GM12878 (cell line): ENCODE measurements at regions not wholly inside any gene's neighbourhood (a gene's known extent, or its start where the extent isn't known, plus 50 kb on each side); places are given as distances from the start of the nearest gene placed in this dataset.
A peak's percentile ranks its signal among the peaks of the same experiment; 100 is the strongest.

ENCODE experiments used
- ATAC-seq: fragments of 200-7000 bp; cut with Tn5 transposase; 3 replicates; pipeline ENCODE4 v1.9.1; 2020; ENCODE audit warnings: mild to moderate bottlenecking, moderate library complexity
- BruUV-seq: library from RNA; stranded (reverse); fragments of 400-500 nt; replicated peaks from 2 replicates; lab custom pipeline; 2021; lab: Mats Ljungman, UMichigan
- CTCF ChIA-PET: fragments of 300-600 bp; sonication (Branson Sonifier 250); formaldehyde crosslinking; extraction: SDS; loops from one replicate; lab custom pipeline; 2021; ENCODE audit warnings: inconsistent platforms; lab: Yijun Ruan, JAX
- POLR2A ChIA-PET: fragments of 350-600 bp; formaldehyde crosslinking; extraction: SDS; loops from one replicate; lab custom pipeline; 2021; ENCODE audit warnings: inconsistent platforms; lab: Charles Lee
- RAD21 ChIA-PET: fragments of 300-600 bp; sonication (Branson Sonifier 250); formaldehyde crosslinking; loops from one replicate; lab custom pipeline; 2023; ENCODE audit warnings: antibody characterized with exemption; ENCODE audit not compliant: unreplicated experiment; lab: Charles Lee
- SMC1A ChIA-PET: fragments of 300-600 bp; sonication (Branson Sonifier 250); formaldehyde crosslinking; loops from one replicate; lab custom pipeline; 2023; ENCODE audit not compliant: unreplicated experiment, uncharacterized antibody; lab: Charles Lee
- DNase-seq: peaks from one replicate; pipeline ENCODE4 v3.0.0-alpha.2; 2011; ENCODE audit warnings: low read depth, low spot score
- FAIRE-seq: peaks from 3 replicates; lab custom pipeline; 2011; peaks lifted over from hg19 to GRCh38; lab: Jason Lieb, UNC
- H2AFZ ChIP-seq: 2 replicates; pipeline ENCODE4 v1.6.0; 2011; ENCODE audit warnings: low read depth, low read length, control low read depth; ENCODE audit not compliant: control insufficient read depth
- H3K27ac ChIP-seq: 2 replicates; pipeline ENCODE4 v1.5.1; 2011; ENCODE audit warnings: control low read depth; ENCODE audit not compliant: control insufficient read depth, insufficient read depth
- H3K27me3 ChIP-seq, 2 experiments: replicated peaks in 1 of 2; 2 replicates each; pipeline versions ENCODE4 v1.6.0 to v1.6.1; 2011; ENCODE audit warnings: low read length in 1 of 2; ENCODE audit not compliant: control insufficient read depth in 2 of 2, insufficient read depth in 2 of 2
- H3K36me3 ChIP-seq, 2 experiments: 2 replicates each; pipeline ENCODE4 v1.5.1; 2011; ENCODE audit warnings: low read length in 1 of 2; ENCODE audit not compliant: control insufficient read depth in 2 of 2, insufficient read depth in 2 of 2
- H3K4me1 ChIP-seq: 2 replicates; pipeline ENCODE4 v1.6.1; 2011; ENCODE audit warnings: mild to moderate bottlenecking, low read length, moderate library complexity, mixed read lengths; ENCODE audit not compliant: control insufficient read depth, insufficient read depth
- H3K4me2 ChIP-seq: 2 replicates; pipeline ENCODE4 v1.6.0; 2011; ENCODE audit warnings: control low read depth; ENCODE audit not compliant: control insufficient read depth, insufficient read depth
- H3K4me3 ChIP-seq: fragments of 200-600 bp; sonication (generic); 2 replicates; pipeline ENCODE4 v1.5.1; 2016
- H3K79me2 ChIP-seq: 2 replicates; pipeline ENCODE4 v1.6.0; 2011; ENCODE audit warnings: low read length; ENCODE audit not compliant: control insufficient read depth, insufficient read depth
- H3K9ac ChIP-seq: 2 replicates; pipeline ENCODE4 v1.8.0; 2011; ENCODE audit warnings: low read length, control low read depth, mixed read lengths; ENCODE audit not compliant: control insufficient read depth, insufficient read depth
- H3K9me3 ChIP-seq: replicated peaks from 3 replicates; pipeline ENCODE4 v1.5.1; 2011; ENCODE audit warnings: mild to moderate bottlenecking, low read length; ENCODE audit not compliant: control insufficient read depth, insufficient read depth
- H4K20me1 ChIP-seq: 2 replicates; pipeline ENCODE4 v1.6.0; 2011; ENCODE audit not compliant: control insufficient read depth, insufficient read depth
- BCLAF1 ChIP-seq: fragments of 450-650 bp; IDR thresholded peaks from 2 replicates; pipeline ENCODE4 v1.6.1; 2017; ENCODE audit warnings: antibody characterized with exemption, mild to moderate bottlenecking, moderate library complexity
- E4F1 ChIP-seq: fragments of 450-650 bp; IDR thresholded peaks from 2 replicates; pipeline ENCODE4 v1.6.1; 2018; ENCODE audit warnings: borderline replicate concordance, mild to moderate bottlenecking; ENCODE audit not compliant: partially characterized antibody
- EED ChIP-seq: sonication (generic); IDR thresholded peaks from 2 replicates; pipeline ENCODE4 v1.6.1; 2016; ENCODE audit warnings: antibody characterized with exemption, low read depth
- FOS ChIP-seq: IDR thresholded peaks from 3 replicates; pipeline ENCODE4 v1.6.1; 2011; ENCODE audit warnings: borderline replicate concordance; ENCODE audit not compliant: insufficient read length; ENCODE audit errors: extremely low read depth
- GABPA ChIP-seq: IDR thresholded peaks from 2 replicates; pipeline ENCODE4 v1.6.1; 2014; ENCODE audit warnings: antibody characterized with exemption, low read depth, mild to moderate bottlenecking, inconsistent platforms
- GATAD2B ChIP-seq: fragments of 450-650 bp; conservative IDR thresholded peaks from 2 replicates; pipeline ENCODE4 v1.6.1; 2017; ENCODE audit warnings: low read depth, mild to moderate bottlenecking, moderate library complexity
- KLF5 ChIP-seq: fragments of 450-650 bp; IDR thresholded peaks from 2 replicates; pipeline ENCODE4 v1.6.1; 2014; ENCODE audit warnings: mild to moderate bottlenecking; ENCODE audit not compliant: partially characterized antibody
- MEF2A ChIP-seq: IDR thresholded peaks from 2 replicates; pipeline ENCODE4 v1.6.1; 2011; ENCODE audit warnings: low read depth, mild to moderate bottlenecking, low read length, moderate library complexity; ENCODE audit not compliant: insufficient read depth
- NBN ChIP-seq: fragments of 450-650 bp; IDR thresholded peaks from 2 replicates; pipeline ENCODE4 v1.6.1; 2016
- NFXL1 ChIP-seq: fragments of 450-650 bp; IDR thresholded peaks from 2 replicates; pipeline ENCODE4 v1.6.1; 2017; ENCODE audit warnings: antibody characterized with exemption, mild to moderate bottlenecking, borderline replicate concordance
- NKRF ChIP-seq: fragments of 450-650 bp; conservative IDR thresholded peaks from 2 replicates; pipeline ENCODE4 v1.6.1; 2017; ENCODE audit warnings: mild to moderate bottlenecking, moderate library complexity
- NRF1 ChIP-seq: conservative IDR thresholded peaks from 2 replicates; pipeline ENCODE4 v1.6.1; 2011; ENCODE audit warnings: mild to moderate bottlenecking, low read depth, low read length, improper control_type of control experiment
- RELB ChIP-seq: fragments of 450-650 bp; IDR thresholded peaks from 2 replicates; pipeline ENCODE4 v1.6.1; 2017; ENCODE audit warnings: low read depth, mild to moderate bottlenecking, moderate library complexity
- SMARCA5 ChIP-seq: fragments of 450-650 bp; IDR thresholded peaks from 2 replicates; pipeline ENCODE4 v1.6.1; 2017; ENCODE audit warnings: mild to moderate bottlenecking
- WRNIP1 ChIP-seq: IDR thresholded peaks from 2 replicates; pipeline ENCODE4 v1.6.1; 2011; ENCODE audit warnings: low read depth, low read length, improper control_type of control experiment, borderline replicate concordance
- WGBS: methylation state at CpG from one replicate; pipeline ENCODE4 v1.1.6; 2016; ENCODE audit warnings: low lambda C conversion rate; ENCODE audit not compliant: insufficient replicate concordance, insufficient coverage; ENCODE audit errors: missing lambda C conversion rate; 5-methylcytosine and 5-hydroxymethylcytosine counted together
- in situ Hi-C: fragments of 300-500 bp; cut with MboI; formaldehyde crosslinking; loops from 9 replicates; pipeline ENCODE4 v1.14.3; 2018; ENCODE audit warnings: mixed read lengths
- intact Hi-C: fragments of 100-400 bp; cut with micrococcal nuclease; formaldehyde crosslinking; loops from one replicate; pipeline ENCODE4 v1.14.2; 2022; ENCODE audit not compliant: unreplicated experiment

GRCh38 chr10:62514079-62514693 lies 140.0 kb downstream of the ZNF365 start:
- H3K36me3 ChIP-seq: no peaks in the 10 kb centered on the region
- DNase-seq (no peak), FAIRE-seq (no peak), ATAC-seq (peak; percentile 50)
- WGBS: 37% methylated on average over 6 of the region's 6 CpGs
- H3K79me2 ChIP-seq: no peaks in the 10 kb centered on the region
- no TSS peak for BruUV-seq
- in situ Hi-C loops (no loop called here), intact Hi-C loops (no loop called here)
- H3K9me3 ChIP-seq: no peaks in the 10 kb centered on the region; the same call in 2 of the 3 replicates
- no peaks in the 10 kb centered on the region for H3K4me1 ChIP-seq
- no peak overlapping the region for H3K9ac ChIP-seq
- POLR2A ChIA-PET: no interaction called here
- no peaks in the 10 kb centered on the region for H4K20me1 ChIP-seq
- no peaks in the 10 kb centered on the region for H3K27me3 ChIP-seq
- H3K4me2 ChIP-seq: no peak overlapping the region
- H2AFZ ChIP-seq: no peak overlapping the region
- no peak overlapping the region for H3K27ac ChIP-seq
- RAD21 ChIA-PET: interaction anchor here (1.4 to 2.1 kb wide), 2 partner anchors 13 to 22 kb away, joined by 4 to 12 read pairs; no protein-coding TSS in a partner anchor
- SMC1A ChIA-PET: interaction anchor here (0.7 to 1.9 kb wide), 4 partner anchors 11 to 26 kb away, joined by 3 to 13 read pairs (median 4); no protein-coding TSS in a partner anchor
- CTCF ChIA-PET: interaction anchor here (0.9 to 2.2 kb wide), 2 partner anchors 9 to 13 kb away, joined by 4 to 7 read pairs; no protein-coding TSS in a partner anchor
- no peak overlapping the region for H3K4me3 ChIP-seq
- TF ChIP-seq NFXL1 (no peak), NKRF (no peak), KLF5 (no peak), NRF1 (no peak), WRNIP1 (no peak), EED (no peak), GABPA (no peak), GATAD2B (no peak), RELB (no peak), NBN (no peak), SMARCA5 (no peak), FOS (no peak), E4F1 (no peak), MEF2A (no peak), BCLAF1 (no peak)
